Neutrophil (primary cell): ENCODE measurements at regions not wholly inside any gene's neighbourhood (a gene's known extent, or its start where the extent isn't known, plus 50 kb on each side); places are given as distances from the start of the nearest gene placed in this dataset.

Source experiments
- H3K27ac ChIP-seq: fragments of 200-600 bp; sonication (generic); 2 replicates; pipeline ENCODE4 v1.5.1; 2016; ENCODE audit warnings: mild to moderate bottlenecking, moderate library complexity
- H3K27me3 ChIP-seq: fragments of 200-600 bp; sonication (generic); 2 replicates; pipeline ENCODE4 v1.6.0; 2016; ENCODE audit warnings: mild to moderate bottlenecking
- H3K36me3 ChIP-seq: fragments of 200-600 bp; sonication (generic); 2 replicates; pipeline ENCODE4 v1.5.1; 2017
- H3K4me1 ChIP-seq, 2 experiments: fragments of 200-600 bp in 1 of 2; sonication (generic) in 1 of 2; 1 replicate in 1 of 2; 2 replicates in 1 of 2; pipeline versions ENCODE4 v1.5.1 to v1.6.1; 2013 to 2016; ENCODE audit warnings: low read depth in 1 of 2, low read length in 1 of 2, mild to moderate bottlenecking in 1 of 2, moderate library complexity in 1 of 2; ENCODE audit not compliant: control insufficient read depth in 1 of 2, insufficient read depth in 1 of 2
- H3K4me3 ChIP-seq, 2 experiments: fragments of 200-600 bp in 1 of 2; sonication (generic) in 1 of 2; 1 replicate in 1 of 2; 2 replicates in 1 of 2; pipeline ENCODE4 v1.5.1; 2013 to 2016; ENCODE audit warnings: low read depth in 1 of 2, low read length in 1 of 2, mild to moderate bottlenecking in 1 of 2, moderate library complexity in 1 of 2
- H3K9me3 ChIP-seq: fragments of 200-600 bp; sonication (generic); 2 replicates; pipeline ENCODE4 v1.5.1; 2016
- TF ChIP-seq, protein P1 (sequence below): fragments of 200-600 bp; sonication (generic); IDR thresholded peaks from 2 replicates; pipeline ENCODE4 v1.5.1; 2016; ENCODE audit warnings: antibody characterized with exemption

DNA sequence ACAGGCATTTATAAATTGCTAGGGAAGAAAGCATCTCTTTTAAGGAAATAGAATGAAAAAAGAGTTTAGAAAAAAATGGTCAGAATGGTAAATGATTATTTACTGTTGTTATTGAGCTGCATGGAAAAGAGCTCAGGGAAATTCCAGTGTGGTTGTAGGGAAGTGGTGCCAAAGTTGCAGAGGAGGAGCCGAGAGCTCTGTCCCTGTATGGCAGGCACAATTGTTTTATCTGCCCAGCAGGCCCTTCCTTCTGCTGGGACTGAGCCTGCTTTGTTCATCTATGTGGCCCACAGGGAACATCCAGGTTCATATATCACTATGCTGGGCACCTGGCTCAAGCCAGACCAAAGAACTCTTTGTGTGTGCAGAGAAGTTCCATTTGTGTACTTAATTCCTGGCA is 80.8 kb upstream of the AGAP1 start:
- H3K27me3 ChIP-seq: no peaks in the 10 kb centered on the region
- H3K4me3 ChIP-seq: no peak overlapping the region
- TF ChIP-seq, protein P1, sequence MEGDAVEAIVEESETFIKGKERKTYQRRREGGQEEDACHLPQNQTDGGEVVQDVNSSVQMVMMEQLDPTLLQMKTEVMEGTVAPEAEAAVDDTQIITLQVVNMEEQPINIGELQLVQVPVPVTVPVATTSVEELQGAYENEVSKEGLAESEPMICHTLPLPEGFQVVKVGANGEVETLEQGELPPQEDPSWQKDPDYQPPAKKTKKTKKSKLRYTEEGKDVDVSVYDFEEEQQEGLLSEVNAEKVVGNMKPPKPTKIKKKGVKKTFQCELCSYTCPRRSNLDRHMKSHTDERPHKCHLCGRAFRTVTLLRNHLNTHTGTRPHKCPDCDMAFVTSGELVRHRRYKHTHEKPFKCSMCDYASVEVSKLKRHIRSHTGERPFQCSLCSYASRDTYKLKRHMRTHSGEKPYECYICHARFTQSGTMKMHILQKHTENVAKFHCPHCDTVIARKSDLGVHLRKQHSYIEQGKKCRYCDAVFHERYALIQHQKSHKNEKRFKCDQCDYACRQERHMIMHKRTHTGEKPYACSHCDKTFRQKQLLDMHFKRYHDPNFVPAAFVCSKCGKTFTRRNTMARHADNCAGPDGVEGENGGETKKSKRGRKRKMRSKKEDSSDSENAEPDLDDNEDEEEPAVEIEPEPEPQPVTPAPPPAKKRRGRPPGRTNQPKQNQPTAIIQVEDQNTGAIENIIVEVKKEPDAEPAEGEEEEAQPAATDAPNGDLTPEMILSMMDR: no peak
- H3K9me3 ChIP-seq: no peaks in the 10 kb centered on the region
- no peaks in the 10 kb centered on the region for H3K4me1 ChIP-seq
- no peaks in the 10 kb centered on the region for H3K36me3 ChIP-seq
- H3K27ac ChIP-seq: no peak overlapping the region

DNA sequence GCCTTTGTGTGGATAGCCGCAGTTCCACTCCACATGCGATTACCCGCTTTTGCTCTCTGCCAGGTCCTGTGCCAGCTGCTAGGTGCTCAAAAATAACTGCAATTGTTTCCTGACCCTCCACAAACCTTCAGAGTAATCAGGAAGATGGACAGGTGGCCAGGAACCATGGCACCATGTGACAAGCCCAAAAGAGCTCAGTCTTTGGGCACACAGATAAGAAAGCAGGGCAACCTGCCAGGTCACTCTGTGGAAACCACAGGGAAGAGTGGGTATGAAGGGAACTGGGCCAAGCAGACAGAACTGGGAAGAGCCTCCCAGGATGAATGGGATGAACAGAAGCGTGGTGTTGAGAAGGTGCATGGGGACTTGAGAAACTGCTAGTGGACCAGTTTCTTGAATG is 79.4 kb upstream of the AGAP1 start:
- TF ChIP-seq, protein P1: no peak
- Histone ChIP-seq H3K9me3 (no peaks in the 10 kb centered on the region), H3K27me3 (no peaks in the 10 kb centered on the region), H3K27ac (no peak overlapping the region), H3K4me3 (no peak overlapping the region), H3K4me1 (no peaks in the 10 kb centered on the region), H3K36me3 (no peaks in the 10 kb centered on the region)

DNA sequence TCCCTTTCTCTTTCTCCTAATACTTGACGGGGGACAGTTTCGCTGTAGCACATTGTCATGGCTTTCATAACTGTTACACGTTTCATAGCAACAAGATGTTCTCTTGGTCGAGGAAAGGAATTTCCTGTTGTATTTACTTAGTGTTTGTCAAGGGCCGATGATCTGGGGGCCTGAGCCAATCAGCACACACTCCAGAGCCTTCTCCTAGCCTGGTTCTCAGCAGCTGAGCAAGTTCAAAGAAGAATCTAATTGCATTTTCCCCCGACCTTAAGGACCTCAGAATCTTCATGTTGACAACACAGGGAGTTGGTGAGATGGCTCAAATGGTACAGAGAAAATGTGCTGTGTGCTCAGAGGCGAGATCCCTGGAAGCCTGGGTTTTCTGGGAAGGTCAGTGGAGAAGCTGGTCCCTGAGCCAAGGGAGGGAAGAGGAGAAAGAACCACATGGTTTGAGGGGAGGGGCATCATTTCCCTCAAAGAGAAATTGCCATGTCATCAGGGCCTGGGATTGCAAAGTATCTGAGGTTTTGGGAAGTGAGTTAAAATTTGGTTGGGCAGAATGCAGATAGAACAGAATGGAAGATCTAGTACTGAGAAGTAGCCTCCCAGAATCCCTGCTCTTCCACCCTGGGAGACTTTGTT is 76.9 kb upstream of the AGAP1 start:
- TF ChIP-seq, protein P1: no peak
- H3K4me3 ChIP-seq: no peak overlapping the region

DNA sequence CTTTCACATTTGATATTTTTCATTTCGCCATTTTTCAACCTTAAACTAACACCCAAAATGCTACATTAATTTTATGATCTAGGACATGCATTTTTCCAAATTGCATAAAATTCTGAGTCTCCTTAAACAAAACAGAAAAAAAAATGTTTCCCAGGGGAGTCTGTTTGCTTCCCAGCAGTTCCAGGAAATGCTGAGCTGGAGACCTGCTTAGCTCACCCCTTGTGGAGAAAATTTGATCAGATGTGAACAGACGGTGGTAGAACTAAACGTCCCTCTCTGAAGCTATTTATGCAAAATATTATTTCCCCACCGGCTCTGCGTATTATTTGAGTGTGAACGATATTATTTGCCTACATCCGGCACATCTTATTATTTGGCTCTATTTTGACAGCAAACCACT is 74.9 kb upstream of the AGAP1 start:
- no peak overlapping the region for H3K4me3 ChIP-seq

More for the DNA sequence above, 76.9 kb upstream of the AGAP1 start:
- Histone ChIP-seq H3K27ac (no peak overlapping the region), H3K36me3 (no peaks in the 10 kb centered on the region), H3K27me3 (no peaks in the 10 kb centered on the region), H3K9me3 (no peaks in the 10 kb centered on the region), H3K4me1 (no peaks in the 10 kb centered on the region)

DNA sequence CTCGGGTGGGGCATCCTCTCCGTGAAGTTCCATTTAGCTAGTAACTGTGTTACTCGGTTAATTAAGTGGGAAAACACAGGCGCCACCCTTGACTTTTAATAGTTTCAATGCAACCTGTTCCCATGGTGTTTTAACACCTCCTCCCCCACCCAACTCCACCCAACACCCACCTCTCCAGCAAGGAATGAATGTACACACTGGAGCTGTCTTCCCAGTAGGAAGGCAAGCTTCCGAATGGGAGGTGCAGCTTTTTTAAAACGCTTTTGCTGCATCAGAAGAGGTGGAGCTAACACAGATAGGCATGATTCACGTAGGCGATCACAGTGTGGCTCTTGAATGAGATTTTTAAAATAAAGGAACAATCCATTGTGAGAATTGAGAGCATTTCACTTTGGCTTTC is 73.8 kb upstream of the AGAP1 start:
- no peaks in the 10 kb centered on the region for H3K27me3 ChIP-seq
- H3K36me3 ChIP-seq: no peaks in the 10 kb centered on the region
- TF ChIP-seq, protein P1: no peak
- no peak overlapping the region for H3K4me3 ChIP-seq
- H3K27ac ChIP-seq: no peak overlapping the region
- no peaks in the 10 kb centered on the region for H3K9me3 ChIP-seq
- H3K4me1 ChIP-seq: no peaks in the 10 kb centered on the region

More for the DNA sequence above, 74.9 kb upstream of the AGAP1 start:
- Histone ChIP-seq H3K4me1 (no peaks in the 10 kb centered on the region), H3K9me3 (no peaks in the 10 kb centered on the region), H3K36me3 (no peaks in the 10 kb centered on the region), H3K27ac (no peak overlapping the region), H3K27me3 (no peaks in the 10 kb centered on the region)
- TF ChIP-seq, protein P1: no peak
